Neural progenitor cell (in vitro differentiated cells): ENCODE measurements at regions not wholly inside any gene's neighbourhood (a gene's known extent, or its start where the extent isn't known, plus 50 kb on each side); places are given as distances from the start of the nearest gene placed in this dataset.
A peak's percentile ranks its signal among the peaks of the same experiment; 100 is the strongest.

Experiments
- DNase-seq: peaks from one replicate; pipeline ENCODE4 v3.0.0-alpha.2; 2016; ENCODE audit warnings: low spot score
- H2AFZ ChIP-seq: fragments of 200-600 bp; sonication (generic); replicated peaks from 2 replicates; pipeline ENCODE4 v1.6.1; 2016; ENCODE audit warnings: antibody characterized with exemption
- H3F3A ChIP-seq: fragments of 200-600 bp; sonication (generic); 2 replicates; pipeline ENCODE4 v1.6.1; 2016; ENCODE audit warnings: antibody characterized with exemption, low read depth
- H3K27ac ChIP-seq: fragments of 200-600 bp; sonication (generic); 2 replicates; pipeline ENCODE4 v1.5.1; 2016; ENCODE audit warnings: mild to moderate bottlenecking
- H3K27me3 ChIP-seq: fragments of 200-600 bp; sonication (generic); 2 replicates; pipeline ENCODE4 v1.6.1; 2016; ENCODE audit warnings: mild to moderate bottlenecking, moderate library complexity
- H3K36me3 ChIP-seq: fragments of 200-600 bp; sonication (generic); 2 replicates; pipeline ENCODE4 v1.5.1; 2016
- H3K4me1 ChIP-seq: fragments of 200-600 bp; sonication (generic); 2 replicates; pipeline ENCODE4 v1.6.1; 2016; ENCODE audit warnings: mixed run types
- H3K4me2 ChIP-seq: fragments of 200-600 bp; sonication (generic); 2 replicates; pipeline ENCODE4 v1.6.1; 2016
- H3K4me3 ChIP-seq: fragments of 200-600 bp; sonication (generic); 2 replicates; pipeline ENCODE4 v1.5.1; 2016
- H3K79me2 ChIP-seq: fragments of 200-600 bp; sonication (generic); 2 replicates; pipeline ENCODE4 v1.6.1; 2016; ENCODE audit warnings: low read depth
- H3K9ac ChIP-seq: fragments of 200-600 bp; sonication (generic); 2 replicates; pipeline ENCODE4 v1.6.1; 2016
- H3K9me3 ChIP-seq: fragments of 200-600 bp; sonication (generic); 2 replicates; pipeline ENCODE4 v1.5.1; 2016; ENCODE audit warnings: low read depth
- H4K20me1 ChIP-seq: fragments of 200-600 bp; sonication (generic); 2 replicates; pipeline ENCODE4 v1.6.1; 2016; ENCODE audit warnings: low read depth
- H3K27ac Mint-ChIP-seq: 3 replicates; pipeline ENCODE4 v1.8.0; 2021; ENCODE audit warnings: mixed read lengths
- H3K27me3 Mint-ChIP-seq: 2 replicates; pipeline ENCODE4 v1.8.0; 2022; ENCODE audit warnings: low read depth, mild to moderate bottlenecking, inconsistent platforms, moderate library complexity, mixed read lengths; ENCODE audit not compliant: insufficient read depth
- H3K36me3 Mint-ChIP-seq: 3 replicates; pipeline ENCODE4 v1.8.0; 2021; ENCODE audit warnings: mixed read lengths
- H3K4me1 Mint-ChIP-seq: 3 replicates; pipeline ENCODE4 v1.8.0; 2021; ENCODE audit warnings: mixed read lengths
- H3K4me3 Mint-ChIP-seq: 3 replicates; pipeline ENCODE4 v1.8.0; 2021; ENCODE audit warnings: mild to moderate bottlenecking, moderate library complexity, mixed read lengths
- H3K9me3 Mint-ChIP-seq: 3 replicates; pipeline ENCODE4 v1.8.0; 2020; ENCODE audit warnings: mixed read lengths
- EZH2 ChIP-seq: fragments of 200-600 bp; sonication (generic); IDR thresholded peaks from 2 replicates; pipeline ENCODE4 v1.6.1; 2017; ENCODE audit warnings: antibody characterized with exemption, mild to moderate bottlenecking, moderate library complexity
- EZH2phosphoT487 ChIP-seq: fragments of 200-600 bp; sonication (generic); IDR thresholded peaks from 2 replicates; pipeline ENCODE4 v1.6.1; 2017; ENCODE audit warnings: antibody characterized with exemption
- TF ChIP-seq, protein P1 (sequence below): fragments of 200-600 bp; sonication (generic); IDR thresholded peaks from 2 replicates; pipeline ENCODE4 v1.5.1; 2017; ENCODE audit warnings: antibody characterized with exemption, mild to moderate bottlenecking

GRCh38 chr21:15966231-15966630 is 236.4 kb downstream of the USP25 start:
- Histone ChIP-seq H3K27ac (no peak overlapping the region), H2AFZ (no peak overlapping the region), H3F3A (no peaks in the 10 kb centered on the region), H3K4me2 (no peak overlapping the region), H3K79me2 (no peaks in the 10 kb centered on the region), H3K27me3 (no peaks in the 10 kb centered on the region), H3K9me3 (no peaks in the 10 kb centered on the region), H4K20me1 (no peaks in the 10 kb centered on the region), H3K36me3 (no peaks in the 10 kb centered on the region), H3K4me1 (no peaks in the 10 kb centered on the region), H3K9ac (no peak overlapping the region), H3K4me3 (no peak overlapping the region)
- H3K9me3 Mint-ChIP-seq, result peaks cover 8% of the 10 kb centered on the region
- no peak overlapping the region for H3K27ac Mint-ChIP-seq
- H3K36me3 Mint-ChIP-seq, result no peaks in the 10 kb centered on the region
- DNase-seq, result no peak
- H3K4me3 Mint-ChIP-seq, result no peak overlapping the region
- no peak for TF ChIP-seq EZH2
- no peak for TF ChIP-seq EZH2phosphoT487
- TF ChIP-seq, protein P1, sequence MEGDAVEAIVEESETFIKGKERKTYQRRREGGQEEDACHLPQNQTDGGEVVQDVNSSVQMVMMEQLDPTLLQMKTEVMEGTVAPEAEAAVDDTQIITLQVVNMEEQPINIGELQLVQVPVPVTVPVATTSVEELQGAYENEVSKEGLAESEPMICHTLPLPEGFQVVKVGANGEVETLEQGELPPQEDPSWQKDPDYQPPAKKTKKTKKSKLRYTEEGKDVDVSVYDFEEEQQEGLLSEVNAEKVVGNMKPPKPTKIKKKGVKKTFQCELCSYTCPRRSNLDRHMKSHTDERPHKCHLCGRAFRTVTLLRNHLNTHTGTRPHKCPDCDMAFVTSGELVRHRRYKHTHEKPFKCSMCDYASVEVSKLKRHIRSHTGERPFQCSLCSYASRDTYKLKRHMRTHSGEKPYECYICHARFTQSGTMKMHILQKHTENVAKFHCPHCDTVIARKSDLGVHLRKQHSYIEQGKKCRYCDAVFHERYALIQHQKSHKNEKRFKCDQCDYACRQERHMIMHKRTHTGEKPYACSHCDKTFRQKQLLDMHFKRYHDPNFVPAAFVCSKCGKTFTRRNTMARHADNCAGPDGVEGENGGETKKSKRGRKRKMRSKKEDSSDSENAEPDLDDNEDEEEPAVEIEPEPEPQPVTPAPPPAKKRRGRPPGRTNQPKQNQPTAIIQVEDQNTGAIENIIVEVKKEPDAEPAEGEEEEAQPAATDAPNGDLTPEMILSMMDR, result no peak
- H3K4me1 Mint-ChIP-seq, result peaks cover 10% of the 10 kb centered on the region
- H3K27me3 Mint-ChIP-seq, result no peaks in the 10 kb centered on the region

- Mint-ChIP-seq H3K4me3 (no peak overlapping the region), H3K27me3 (no peaks in the 10 kb centered on the region), H3K4me1 (peaks cover 10% of the 10 kb centered on the region), H3K36me3 (no peaks in the 10 kb centered on the region), H3K27ac (no peak overlapping the region), H3K9me3 (peaks cover 7% of the 10 kb centered on the region)
- no peak for TF ChIP-seq EZH2
- no peaks in the 10 kb centered on the region for H3F3A ChIP-seq
- H3K27ac ChIP-seq, result no peak overlapping the region
- no peak overlapping the region for H2AFZ ChIP-seq
- H3K4me3 ChIP-seq, result no peak overlapping the region
- DNase-seq, result no peak
- no peak overlapping the region for H3K4me2 ChIP-seq
- H3K9ac ChIP-seq, result no peak overlapping the region
- H3K4me1 ChIP-seq, result no peaks in the 10 kb centered on the region
- H3K79me2 ChIP-seq, result no peaks in the 10 kb centered on the region
- no peaks in the 10 kb centered on the region for H3K27me3 ChIP-seq
- no peaks in the 10 kb centered on the region for H3K9me3 ChIP-seq
- H4K20me1 ChIP-seq, result no peaks in the 10 kb centered on the region
- no peaks in the 10 kb centered on the region for H3K36me3 ChIP-seq
Measured at GRCh38 chr21:15966651-15967050, 236.9 kb downstream of the USP25 start.

GRCh38 chr21:15967661-15968060 is 237.9 kb downstream of the USP25 start:
- no peak overlapping the region for H2AFZ ChIP-seq
- no peaks in the 10 kb centered on the region for H3K36me3 Mint-ChIP-seq
- peaks cover 10% of the 10 kb centered on the region for H3K4me1 Mint-ChIP-seq
- H3K4me1 ChIP-seq, result no peaks in the 10 kb centered on the region
- H3K27me3 Mint-ChIP-seq, result no peaks in the 10 kb centered on the region
- H3K4me3 Mint-ChIP-seq, result peak overlapping the region; percentile 27
- no peaks in the 10 kb centered on the region for H3K9me3 ChIP-seq
- H3K4me3 ChIP-seq, result no peak overlapping the region
- no peak overlapping the region for H3K4me2 ChIP-seq
- H3K36me3 ChIP-seq, result no peaks in the 10 kb centered on the region
- no peak overlapping the region for H3K27ac ChIP-seq
- TF ChIP-seq, protein P1, result no peak
- TF ChIP-seq EZH2phosphoT487 (no peak), EZH2 (no peak)
- peaks cover 7% of the 10 kb centered on the region for H3K9me3 Mint-ChIP-seq
- no peaks in the 10 kb centered on the region for H3F3A ChIP-seq
- no peaks in the 10 kb centered on the region for H3K27me3 ChIP-seq
- no peak overlapping the region for H3K27ac Mint-ChIP-seq
- no peak overlapping the region for H3K9ac ChIP-seq
- no peaks in the 10 kb centered on the region for H4K20me1 ChIP-seq
- DNase-seq, result no peak
- no peaks in the 10 kb centered on the region for H3K79me2 ChIP-seq

DNA sequence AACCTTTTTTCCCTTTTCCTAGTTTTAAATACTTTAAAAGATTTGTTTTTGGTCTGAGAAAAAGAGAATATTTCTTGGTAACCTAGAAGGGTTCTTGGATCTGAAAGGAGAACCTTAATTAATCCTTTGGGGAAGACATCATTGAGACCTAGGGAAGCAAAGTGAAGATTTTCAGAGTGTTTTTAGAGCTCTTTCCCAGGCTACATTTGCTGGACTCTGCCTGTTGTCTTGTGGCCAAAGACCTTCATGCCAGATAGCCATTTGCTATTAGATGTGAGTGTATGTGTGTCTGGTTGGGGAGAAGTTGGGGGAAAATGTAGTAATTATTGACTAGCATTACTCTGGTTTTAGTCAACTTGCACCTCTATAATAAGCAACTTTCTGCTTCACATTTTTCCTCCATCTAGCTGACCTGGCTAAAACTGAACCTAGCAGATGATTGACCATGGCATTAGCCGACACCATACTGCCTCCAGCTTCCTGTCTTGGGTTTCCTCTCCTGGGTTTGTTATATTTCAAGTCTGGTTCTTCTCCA is 239.1 kb downstream of the USP25 start:
- H3K4me1 Mint-ChIP-seq, result peaks cover 10% of the 10 kb centered on the region
- no peak overlapping the region for H3K27ac ChIP-seq
- no peaks in the 10 kb centered on the region for H3K9me3 ChIP-seq
- H3K36me3 Mint-ChIP-seq, result no peaks in the 10 kb centered on the region
- H3K36me3 ChIP-seq, result no peaks in the 10 kb centered on the region
- no peak for DNase-seq
- TF ChIP-seq, protein P1, result no peak
- TF ChIP-seq EZH2phosphoT487 (no peak), EZH2 (no peak)
- H3K27me3 ChIP-seq, result no peaks in the 10 kb centered on the region
- no peak overlapping the region for H3K4me3 ChIP-seq
- H3K79me2 ChIP-seq, result no peaks in the 10 kb centered on the region
- no peak overlapping the region for H3K4me2 ChIP-seq
- H2AFZ ChIP-seq, result no peak overlapping the region
- no peak overlapping the region for H3K27ac Mint-ChIP-seq
- no peak overlapping the region for H3K4me3 Mint-ChIP-seq
- no peak overlapping the region for H3K9ac ChIP-seq
- H3K9me3 Mint-ChIP-seq, result peaks cover 7% of the 10 kb centered on the region
- no peaks in the 10 kb centered on the region for H3K4me1 ChIP-seq
- no peaks in the 10 kb centered on the region for H3F3A ChIP-seq
- H3K27me3 Mint-ChIP-seq, result no peaks in the 10 kb centered on the region
- H4K20me1 ChIP-seq, result no peaks in the 10 kb centered on the region
